ENCODE measurements at regions not wholly inside any gene's neighbourhood (a gene's known extent, or its start where the extent isn't known, plus 50 kb on each side); places are given as distances from the start of the nearest gene placed in this dataset.

- no peak for DNase-seq
Observed at GRCh38 chr3:5304789-5305683, 117.5 kb downstream of the EDEM1 start.

- DNase-seq: no peak
Observed at GRCh38 chr3:5305684-5305989, 118.1 kb downstream of the EDEM1 start.

DNA sequence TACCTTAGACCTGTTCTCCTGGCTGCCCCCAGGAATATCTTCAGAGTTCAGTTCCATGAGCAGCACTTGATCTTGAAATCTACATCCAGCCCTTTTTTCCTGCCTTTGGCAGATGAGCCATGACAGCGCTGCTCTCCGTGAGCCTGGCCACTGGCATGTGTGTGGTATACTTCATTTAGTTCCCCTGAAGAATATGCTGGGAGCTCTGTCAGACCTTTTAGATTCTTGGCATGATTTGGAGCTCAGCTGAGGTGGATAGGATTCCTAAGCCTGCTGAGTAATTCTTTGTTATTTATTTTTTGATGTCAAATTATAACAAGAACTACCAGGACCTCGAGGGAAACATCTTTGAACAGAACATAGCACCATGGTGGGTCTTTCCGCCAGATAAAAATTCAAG, 121.7 kb downstream of the EDEM1 start:
- DNase-seq: no peak

GRCh38 chr3:5309602-5310001, 122.1 kb downstream of the EDEM1 start:
- no peak for DNase-seq

DNA sequence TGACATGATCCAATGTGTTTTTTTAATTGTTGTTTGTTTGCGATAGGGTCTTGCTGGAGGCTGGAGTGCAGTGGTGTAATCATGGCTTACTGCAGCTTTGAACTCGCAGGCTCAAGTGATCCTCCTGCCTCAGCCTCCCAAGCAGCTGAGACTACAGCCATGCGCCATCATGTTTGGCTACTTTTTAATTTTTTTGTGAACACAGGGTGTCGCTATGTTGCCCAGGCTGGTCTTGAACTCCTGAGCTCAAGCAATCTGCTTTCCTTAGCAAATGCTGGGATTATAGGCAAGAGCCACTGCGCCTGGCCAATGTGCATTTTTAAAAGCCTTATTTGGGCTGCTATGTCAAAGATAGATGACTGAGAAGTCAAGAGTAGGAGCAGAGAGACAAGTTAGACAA, 123.0 kb downstream of the EDEM1 start:
- no peak for DNase-seq

DNA sequence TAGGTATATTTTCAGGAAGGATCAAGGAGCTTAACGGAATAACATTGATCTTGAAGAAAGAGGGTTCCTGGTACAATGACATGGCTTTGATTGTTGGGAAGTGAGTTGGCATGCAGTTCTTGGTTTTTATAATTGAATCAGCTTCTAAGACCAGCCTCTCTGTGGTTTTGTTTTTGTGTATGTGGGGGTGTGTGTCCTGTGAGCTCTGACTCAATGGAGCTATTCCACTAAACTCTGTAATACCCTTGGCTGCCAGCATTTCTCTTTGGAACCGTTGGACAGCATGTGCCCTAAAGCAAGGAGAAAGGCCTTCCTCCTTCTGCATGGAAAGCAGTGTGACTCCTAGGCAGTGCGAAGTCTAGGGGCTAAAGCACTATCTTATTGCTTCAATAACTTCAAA, 124.8 kb downstream of the EDEM1 start:
- no peak for DNase-seq

GRCh38 chr3:5314897-5315296, 127.4 kb downstream of the EDEM1 start:
- DNase-seq: no peak

DNA sequence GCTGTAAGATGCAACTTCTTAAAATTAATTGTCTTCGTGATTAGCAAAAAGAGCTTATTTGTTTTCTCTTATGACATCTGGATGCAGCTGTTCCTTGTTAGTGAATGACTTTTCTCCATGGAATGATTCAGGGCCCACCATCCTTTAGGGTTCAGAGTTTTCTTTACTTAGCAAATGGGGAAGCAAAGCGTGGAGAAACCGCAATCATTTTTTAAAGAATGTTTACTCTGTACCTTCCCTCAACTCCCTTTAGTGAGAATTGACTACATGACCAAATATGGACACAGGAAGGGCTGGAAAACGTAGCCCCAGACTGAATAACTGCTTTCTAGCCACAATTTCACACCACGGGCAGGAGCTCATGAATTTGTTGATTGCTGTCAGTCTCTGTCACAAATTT, 130.1 kb downstream of the EDEM1 start:
- no peak for DNase-seq

DNA sequence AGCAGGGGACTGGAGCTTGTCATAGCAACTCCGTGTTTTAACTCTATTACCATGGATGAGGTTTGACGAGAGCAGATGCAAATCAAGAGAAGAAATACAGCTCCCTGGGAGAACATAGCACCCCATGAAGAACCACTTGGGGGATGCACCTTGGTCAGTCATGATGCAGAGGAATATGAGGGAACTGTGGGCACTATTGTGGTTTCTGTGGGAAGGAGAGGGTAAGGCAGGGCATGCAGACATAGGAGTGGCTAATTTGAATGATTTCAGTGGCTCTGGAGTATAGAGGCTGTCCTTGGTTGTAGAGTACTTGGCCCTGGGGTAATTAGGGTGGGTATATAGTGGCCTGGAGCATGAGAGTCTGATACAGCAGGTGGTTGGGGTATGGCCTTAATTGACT, 131.9 kb downstream of the EDEM1 start:
- no peak for DNase-seq

DNA sequence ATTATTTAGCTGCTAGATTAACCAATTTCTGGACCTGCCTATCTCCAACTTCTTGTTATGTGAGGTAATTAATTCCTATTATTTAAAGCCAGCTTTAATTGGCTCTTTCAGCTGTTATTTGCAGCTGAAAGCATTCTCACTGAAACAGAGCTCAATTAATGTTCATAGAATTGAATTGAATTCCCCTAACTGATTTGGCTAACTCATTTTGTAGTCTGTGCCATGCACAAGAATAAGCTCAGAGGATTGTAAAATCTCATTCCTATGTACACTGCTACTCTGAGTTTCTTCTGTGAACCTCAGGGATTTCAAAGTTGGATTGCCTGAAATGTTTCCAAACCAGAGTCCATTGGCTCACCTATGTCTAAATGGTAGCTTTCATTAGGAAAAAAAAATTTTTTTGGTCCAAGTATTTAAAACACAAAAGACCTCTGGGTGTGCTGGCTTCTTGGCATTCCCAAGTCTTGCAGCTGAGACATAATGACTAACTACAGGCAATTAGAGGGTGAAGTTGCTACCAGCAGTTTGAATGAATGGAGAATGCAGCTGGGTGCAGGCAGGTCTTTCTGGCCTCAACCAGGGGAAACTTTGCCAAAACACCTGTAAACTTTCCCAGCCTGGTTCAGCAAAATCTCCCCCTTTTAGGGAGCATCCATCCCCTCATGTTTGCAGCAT, 134.3 kb downstream of the EDEM1 start:
- no peak for DNase-seq

DNA sequence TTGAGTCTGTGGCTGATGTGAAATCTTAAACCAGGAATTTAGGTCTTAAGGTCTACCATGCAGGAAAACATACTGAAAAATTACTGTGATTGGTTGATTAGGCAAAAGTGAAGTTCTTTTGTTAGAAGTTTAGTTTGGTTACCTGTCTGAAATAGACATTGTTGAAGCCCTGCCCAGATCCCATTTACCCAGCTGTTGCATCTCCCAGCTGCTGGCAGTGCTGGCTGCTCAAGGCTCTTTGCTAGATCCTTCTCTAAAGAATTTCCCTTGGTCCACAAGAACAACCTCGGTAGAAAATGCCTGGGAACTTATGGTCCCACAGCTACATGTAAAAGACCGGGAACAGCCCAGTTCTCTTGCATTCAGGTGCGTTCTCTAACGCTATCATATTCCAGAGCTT, 137.3 kb downstream of the EDEM1 start:
- no peak for DNase-seq

DNA sequence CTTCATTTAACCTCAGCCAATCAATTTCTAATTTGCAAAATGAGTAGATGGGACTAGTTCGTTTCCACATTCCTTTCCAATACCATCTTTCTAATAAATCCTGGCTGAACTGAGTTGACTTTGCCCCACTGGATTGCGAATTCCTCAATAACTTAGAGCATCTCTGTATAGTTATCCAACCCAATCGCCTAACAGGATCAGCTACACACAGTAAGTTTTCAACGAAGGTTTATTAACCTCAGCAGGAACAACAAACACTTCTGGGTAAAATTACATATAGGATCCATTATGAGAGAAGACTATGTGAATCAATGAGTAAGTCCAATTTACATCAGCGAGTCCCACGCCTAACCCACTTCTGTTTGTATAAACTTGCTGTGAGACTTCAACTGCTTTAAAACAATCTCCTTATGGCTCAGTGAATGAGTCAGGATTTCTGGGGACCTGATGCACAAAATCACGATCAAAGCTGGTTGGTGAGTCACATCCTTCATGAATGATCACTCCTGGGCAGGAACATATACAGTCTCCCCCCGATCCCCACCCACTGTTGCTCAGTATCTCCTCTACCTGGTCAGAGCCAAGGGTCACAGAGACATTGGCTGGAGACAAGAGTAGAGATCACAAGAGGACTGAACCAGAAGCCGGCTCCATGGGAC, 142.8 kb downstream of the EDEM1 start:
- no peak for DNase-seq

- DNase-seq: no peak
Observed at GRCh38 chr3:5331567-5332269, 144.2 kb downstream of the EDEM1 start.

DNA sequence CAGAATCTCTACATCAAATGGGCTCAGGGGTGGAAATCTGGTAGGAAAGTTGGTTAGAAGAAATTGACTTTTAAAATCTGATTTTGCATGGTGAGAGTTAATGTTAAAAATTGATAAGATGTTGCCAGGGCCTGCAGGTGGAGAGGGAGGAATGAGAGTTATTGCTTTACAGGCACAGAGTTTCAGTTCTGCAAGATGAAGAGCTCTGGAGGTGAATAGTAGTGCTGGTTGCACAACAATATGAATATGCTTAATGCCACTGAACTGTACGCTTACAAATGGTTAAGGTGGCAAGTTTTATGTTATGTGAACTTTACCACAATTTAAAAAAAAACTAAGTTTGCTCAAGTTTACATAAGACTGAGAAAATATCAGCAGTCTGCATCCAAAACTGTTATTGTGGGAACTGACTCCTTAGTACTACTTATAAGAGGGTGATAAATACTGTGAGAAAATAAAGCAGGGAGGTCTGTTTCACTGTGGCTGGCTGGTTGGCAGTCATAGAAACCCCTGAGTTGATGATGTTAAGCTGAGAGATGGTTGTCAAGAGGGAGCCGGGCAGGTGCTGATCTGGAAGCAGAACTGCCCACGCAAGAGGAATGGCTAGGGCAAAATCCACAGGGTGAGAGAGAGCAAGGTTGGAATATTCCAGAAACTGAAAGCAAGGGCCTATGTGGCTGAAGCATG, 144.9 kb downstream of the EDEM1 start:
- no peak for DNase-seq

GRCh38 chr3:5339967-5340535, 152.5 kb downstream of the EDEM1 start:
- no peak for DNase-seq

- DNase-seq: no peak
Observed at GRCh38 chr3:5341610-5342009, 154.1 kb downstream of the EDEM1 start.

- no peak for DNase-seq
Observed at GRCh38 chr3:5343459-5343858, 156.0 kb downstream of the EDEM1 start.

GRCh38 chr3:5344707-5345106, 157.2 kb downstream of the EDEM1 start:
- DNase-seq: no peak

GRCh38 chr3:5347486-5347885, 160.0 kb downstream of the EDEM1 start:
- no peak for DNase-seq

- no peak for DNase-seq
Observed at GRCh38 chr3:5348229-5348902, 160.9 kb downstream of the EDEM1 start.

GRCh38 chr3:5349343-5349742, 161.8 kb downstream of the EDEM1 start:
- DNase-seq: no peak

GRCh38 chr3:5357089-5357488, 169.6 kb downstream of the EDEM1 start:
- no peak for DNase-seq

Measured in NCI-H1436 (cell line).